ENCODE measurements at regions not wholly inside any gene's neighbourhood (a gene's known extent, or its start where the extent isn't known, plus 50 kb on each side); places are given as distances from the start of the nearest gene placed in this dataset.

DNA sequence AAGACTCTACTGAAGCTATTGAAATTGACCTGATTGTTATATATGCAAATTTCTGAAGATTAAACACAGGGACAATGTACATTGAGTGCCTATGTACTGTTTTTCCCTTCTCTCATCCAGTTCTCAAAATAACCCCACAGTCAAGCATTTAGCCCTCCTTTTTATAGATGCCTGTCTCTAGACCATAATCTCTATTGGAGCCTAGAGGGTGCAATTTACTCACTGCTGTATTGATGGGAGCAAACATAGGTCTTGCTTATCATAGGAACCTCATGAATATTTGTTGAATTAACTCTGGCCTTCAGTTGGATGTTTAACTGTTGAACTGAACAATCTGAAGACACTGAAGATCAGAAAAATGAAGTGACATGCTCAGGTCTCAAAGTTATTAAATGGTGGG is 183.0 kb downstream of the RFC3 start:
- no peak overlapping the region for H3K4me2 ChIP-seq
- H3K27me3 ChIP-seq (ENCODE audit: insufficient read depth, low read depth): no peaks in the 10 kb centered on the region
- H4K20me1 ChIP-seq (ENCODE audit: insufficient read depth): no peaks in the 10 kb centered on the region
- H2AFZ ChIP-seq (ENCODE audit: low read depth): no peak overlapping the region
- H3K4me1 ChIP-seq (ENCODE audit: low read depth, poor library complexity, severe bottlenecking): no peaks in the 10 kb centered on the region
- H3K9ac ChIP-seq: no peak overlapping the region
- no peak overlapping the region for H3K4me3 ChIP-seq (IDR thresholded peaks at IDR 0.05; ENCODE audit: insufficient read depth, low read depth, low read length)
- no peaks in the 10 kb centered on the region for H3K36me3 ChIP-seq (ENCODE audit: insufficient read depth)
- TF ChIP-seq, protein P1, sequence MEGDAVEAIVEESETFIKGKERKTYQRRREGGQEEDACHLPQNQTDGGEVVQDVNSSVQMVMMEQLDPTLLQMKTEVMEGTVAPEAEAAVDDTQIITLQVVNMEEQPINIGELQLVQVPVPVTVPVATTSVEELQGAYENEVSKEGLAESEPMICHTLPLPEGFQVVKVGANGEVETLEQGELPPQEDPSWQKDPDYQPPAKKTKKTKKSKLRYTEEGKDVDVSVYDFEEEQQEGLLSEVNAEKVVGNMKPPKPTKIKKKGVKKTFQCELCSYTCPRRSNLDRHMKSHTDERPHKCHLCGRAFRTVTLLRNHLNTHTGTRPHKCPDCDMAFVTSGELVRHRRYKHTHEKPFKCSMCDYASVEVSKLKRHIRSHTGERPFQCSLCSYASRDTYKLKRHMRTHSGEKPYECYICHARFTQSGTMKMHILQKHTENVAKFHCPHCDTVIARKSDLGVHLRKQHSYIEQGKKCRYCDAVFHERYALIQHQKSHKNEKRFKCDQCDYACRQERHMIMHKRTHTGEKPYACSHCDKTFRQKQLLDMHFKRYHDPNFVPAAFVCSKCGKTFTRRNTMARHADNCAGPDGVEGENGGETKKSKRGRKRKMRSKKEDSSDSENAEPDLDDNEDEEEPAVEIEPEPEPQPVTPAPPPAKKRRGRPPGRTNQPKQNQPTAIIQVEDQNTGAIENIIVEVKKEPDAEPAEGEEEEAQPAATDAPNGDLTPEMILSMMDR (conservative IDR thresholded peaks at IDR 0.05; ENCODE audit: low read depth, low read length): no peak
- no peak overlapping the region for H3K27ac ChIP-seq
- no peaks in the 10 kb centered on the region for H3K79me2 ChIP-seq (ENCODE audit: insufficient read depth, low read depth)

DNA sequence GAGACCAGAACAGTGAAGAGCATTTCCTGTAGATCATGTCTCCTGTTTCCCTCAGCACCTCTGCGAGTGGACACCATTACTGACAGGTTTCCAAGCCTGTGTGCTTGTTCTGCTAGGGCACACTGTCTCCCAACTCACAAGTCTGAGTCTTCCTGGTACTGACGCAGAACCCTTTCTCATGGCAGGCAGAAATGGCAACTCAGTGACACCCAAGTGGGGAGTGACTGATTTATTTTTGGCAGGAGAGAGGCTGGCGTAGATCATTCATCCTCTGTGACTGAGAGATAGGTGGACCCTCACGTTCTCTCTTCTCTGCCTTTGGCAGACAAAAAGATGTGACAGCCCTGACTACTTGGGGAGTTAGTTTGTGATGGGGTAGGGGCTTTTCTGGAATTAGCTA is 183.4 kb downstream of the RFC3 start:
- Histone ChIP-seq H3K27me3 (ENCODE audit: insufficient read depth, low read depth) (no peaks in the 10 kb centered on the region), H3K4me3 (IDR thresholded peaks at IDR 0.05; ENCODE audit: insufficient read depth, low read depth, low read length) (no peak overlapping the region), H4K20me1 (ENCODE audit: insufficient read depth) (no peaks in the 10 kb centered on the region), H3K9ac (no peak overlapping the region), H3K4me1 (ENCODE audit: low read depth, poor library complexity, severe bottlenecking) (no peaks in the 10 kb centered on the region), H3K36me3 (ENCODE audit: insufficient read depth) (no peaks in the 10 kb centered on the region), H3K27ac (no peak overlapping the region), H3K4me2 (no peak overlapping the region), H2AFZ (ENCODE audit: low read depth) (no peak overlapping the region), H3K79me2 (ENCODE audit: insufficient read depth, low read depth) (no peaks in the 10 kb centered on the region)
- TF ChIP-seq, protein P1 (conservative IDR thresholded peaks at IDR 0.05; ENCODE audit: low read depth, low read length): no peak

DNA sequence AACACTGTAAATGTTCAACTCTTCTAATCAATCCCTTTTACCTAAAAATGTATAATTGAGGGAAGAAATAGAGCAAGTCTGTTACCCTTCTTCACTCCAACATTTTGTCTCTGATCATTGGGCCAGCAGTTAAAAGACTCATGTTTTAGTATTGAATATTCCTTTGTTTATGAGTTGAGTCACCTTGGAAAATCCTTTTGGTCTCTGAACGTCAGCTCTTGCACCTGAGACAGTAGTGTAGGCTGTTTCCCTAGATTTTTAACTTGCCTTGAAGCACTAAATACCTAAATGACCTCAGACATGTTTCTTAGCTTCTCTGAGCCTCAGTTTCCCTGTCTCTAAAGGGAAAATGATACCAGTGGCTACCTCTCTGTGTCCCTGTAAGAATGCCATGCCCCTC is 184.2 kb downstream of the RFC3 start:
- H3K4me2 ChIP-seq: no peak overlapping the region
- no peak overlapping the region for H2AFZ ChIP-seq (ENCODE audit: low read depth)
- H3K27me3 ChIP-seq (ENCODE audit: insufficient read depth, low read depth): no peaks in the 10 kb centered on the region
- H4K20me1 ChIP-seq (ENCODE audit: insufficient read depth): no peaks in the 10 kb centered on the region
- H3K27ac ChIP-seq: no peak overlapping the region
- no peaks in the 10 kb centered on the region for H3K36me3 ChIP-seq (ENCODE audit: insufficient read depth)
- no peak overlapping the region for H3K4me3 ChIP-seq (IDR thresholded peaks at IDR 0.05; ENCODE audit: insufficient read depth, low read depth, low read length)
- TF ChIP-seq, protein P1 (conservative IDR thresholded peaks at IDR 0.05; ENCODE audit: low read depth, low read length): no peak
- H3K4me1 ChIP-seq (ENCODE audit: low read depth, poor library complexity, severe bottlenecking): no peaks in the 10 kb centered on the region
- H3K79me2 ChIP-seq (ENCODE audit: insufficient read depth, low read depth): no peaks in the 10 kb centered on the region
- H3K9ac ChIP-seq: no peak overlapping the region

DNA sequence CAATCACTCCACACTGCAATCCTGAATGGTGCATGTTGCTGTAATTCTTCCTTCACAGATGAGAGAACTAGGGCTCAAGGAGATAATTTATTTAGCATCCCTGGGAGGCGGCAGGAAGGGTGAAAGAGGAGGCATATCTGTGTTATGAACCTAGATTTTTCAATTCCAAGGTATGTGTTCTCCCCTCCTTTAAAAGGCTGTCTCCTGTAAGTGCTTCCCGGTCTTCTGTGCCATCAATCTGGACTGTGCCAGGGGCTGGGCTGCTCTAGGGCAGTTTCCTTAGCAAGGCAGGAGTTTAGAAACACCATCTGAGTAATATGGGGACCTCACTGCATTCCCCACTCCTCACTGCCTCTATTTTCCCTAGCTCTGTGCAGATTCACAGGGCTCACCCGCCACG is 185.0 kb downstream of the RFC3 start:
- H4K20me1 ChIP-seq (ENCODE audit: insufficient read depth): no peaks in the 10 kb centered on the region
- no peaks in the 10 kb centered on the region for H3K27me3 ChIP-seq (ENCODE audit: insufficient read depth, low read depth)
- no peak overlapping the region for H3K4me2 ChIP-seq
- H3K4me1 ChIP-seq (ENCODE audit: low read depth, poor library complexity, severe bottlenecking): no peaks in the 10 kb centered on the region
- H3K4me3 ChIP-seq (IDR thresholded peaks at IDR 0.05; ENCODE audit: insufficient read depth, low read depth, low read length): no peak overlapping the region
- no peak overlapping the region for H3K27ac ChIP-seq
- no peaks in the 10 kb centered on the region for H3K79me2 ChIP-seq (ENCODE audit: insufficient read depth, low read depth)
- H2AFZ ChIP-seq (ENCODE audit: low read depth): no peak overlapping the region
- TF ChIP-seq, protein P1 (conservative IDR thresholded peaks at IDR 0.05; ENCODE audit: low read depth, low read length): no peak
- no peak overlapping the region for H3K9ac ChIP-seq
- H3K36me3 ChIP-seq (ENCODE audit: insufficient read depth): no peaks in the 10 kb centered on the region

DNA sequence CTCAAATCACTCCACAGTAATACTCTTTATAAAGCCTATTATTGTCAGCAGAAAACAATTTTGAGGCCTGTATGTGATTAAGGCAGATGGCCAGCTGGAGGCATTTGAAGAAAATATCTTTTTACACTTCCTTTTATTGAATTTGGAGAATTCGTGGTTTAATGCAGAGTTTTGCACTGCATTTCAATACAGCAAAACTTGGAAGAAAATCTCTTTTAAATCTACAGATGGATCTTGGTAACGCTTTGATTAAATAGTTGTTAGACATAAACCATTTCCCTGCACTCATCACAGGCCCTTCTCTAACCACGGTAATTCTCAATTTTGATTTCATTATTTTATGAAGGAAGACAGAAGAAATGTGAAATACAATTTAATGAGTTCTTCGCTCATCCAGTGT is 185.7 kb downstream of the RFC3 start:
- no peaks in the 10 kb centered on the region for H3K79me2 ChIP-seq (ENCODE audit: insufficient read depth, low read depth)
- TF ChIP-seq, protein P1 (conservative IDR thresholded peaks at IDR 0.05; ENCODE audit: low read depth, low read length): no peak
- no peaks in the 10 kb centered on the region for H3K4me1 ChIP-seq (ENCODE audit: low read depth, poor library complexity, severe bottlenecking)

More for the DNA sequence above, 185.7 kb downstream of the RFC3 start:
- Histone ChIP-seq H4K20me1 (ENCODE audit: insufficient read depth) (no peaks in the 10 kb centered on the region), H3K27ac (no peak overlapping the region), H3K36me3 (ENCODE audit: insufficient read depth) (no peaks in the 10 kb centered on the region), H3K4me2 (no peak overlapping the region), H2AFZ (ENCODE audit: low read depth) (no peak overlapping the region), H3K9ac (no peak overlapping the region), H3K4me3 (IDR thresholded peaks at IDR 0.05; ENCODE audit: insufficient read depth, low read depth, low read length) (no peak overlapping the region), H3K27me3 (ENCODE audit: insufficient read depth, low read depth) (no peaks in the 10 kb centered on the region)

All from KMS-11 (cell line).